HepG2 (cell line): ENCODE measurements at regions not wholly inside any gene's neighbourhood (a gene's known extent, or its start where the extent isn't known, plus 50 kb on each side); places are given as distances from the start of the nearest gene placed in this dataset.

ENCODE experiments used
- EZH2 ChIP-seq: conservative IDR thresholded peaks from 2 replicates; pipeline ENCODE4 v1.6.1; 2012; ENCODE audit warnings: mild to moderate bottlenecking, low read depth, low read length, moderate library complexity
- PCBP2 ChIP-seq: fragments of 200-400 bp; formaldehyde crosslinking; optimal IDR thresholded peaks from 2 replicates; pipeline ENCODE3; 2018; ENCODE audit warnings: low read length, low read depth; ENCODE audit not compliant: poor library complexity, severe bottlenecking
- ZNF138 ChIP-seq: sonication (generic); formaldehyde crosslinking; IDR thresholded peaks from 2 replicates; pipeline ENCODE4 v1.5.0; 2020; ENCODE audit warnings: mild to moderate bottlenecking, low read depth, missing genetic modification reagents
- ZNF18 ChIP-seq: sonication (generic); formaldehyde crosslinking; IDR thresholded peaks from 2 replicates; pipeline ENCODE4 v1.8.0; 2022; ENCODE audit warnings: mild to moderate bottlenecking, missing genetic modification reagents; ENCODE audit not compliant: insufficient replicate concordance
- ZNF570 ChIP-seq: sonication (generic); formaldehyde crosslinking; IDR thresholded peaks from 2 replicates; pipeline ENCODE4 v1.4.0; 2020; ENCODE audit warnings: mild to moderate bottlenecking, missing genetic modification reagents, borderline replicate concordance
- ZNF660 ChIP-seq: sonication (generic); formaldehyde crosslinking; IDR thresholded peaks from 2 replicates; pipeline ENCODE4 v1.5.1; 2020; ENCODE audit warnings: mild to moderate bottlenecking, low read depth, missing genetic modification reagents, borderline replicate concordance
- TF ChIP-seq, protein P1 (sequence below): sonication (generic); formaldehyde crosslinking; IDR thresholded peaks from 2 replicates; pipeline ENCODE4 v1.5.0; 2020; ENCODE audit warnings: mild to moderate bottlenecking, missing genetic modification reagents, moderate library complexity

GRCh38 chr21:27502801-27503200 lies 535.9 kb upstream of the ADAMTS5 start:
- no peak for TF ChIP-seq PCBP2
- no peak for TF ChIP-seq ZNF660
- no peak for TF ChIP-seq ZNF138 (CRISPR knock-in tag)
- TF ChIP-seq, protein P1, sequence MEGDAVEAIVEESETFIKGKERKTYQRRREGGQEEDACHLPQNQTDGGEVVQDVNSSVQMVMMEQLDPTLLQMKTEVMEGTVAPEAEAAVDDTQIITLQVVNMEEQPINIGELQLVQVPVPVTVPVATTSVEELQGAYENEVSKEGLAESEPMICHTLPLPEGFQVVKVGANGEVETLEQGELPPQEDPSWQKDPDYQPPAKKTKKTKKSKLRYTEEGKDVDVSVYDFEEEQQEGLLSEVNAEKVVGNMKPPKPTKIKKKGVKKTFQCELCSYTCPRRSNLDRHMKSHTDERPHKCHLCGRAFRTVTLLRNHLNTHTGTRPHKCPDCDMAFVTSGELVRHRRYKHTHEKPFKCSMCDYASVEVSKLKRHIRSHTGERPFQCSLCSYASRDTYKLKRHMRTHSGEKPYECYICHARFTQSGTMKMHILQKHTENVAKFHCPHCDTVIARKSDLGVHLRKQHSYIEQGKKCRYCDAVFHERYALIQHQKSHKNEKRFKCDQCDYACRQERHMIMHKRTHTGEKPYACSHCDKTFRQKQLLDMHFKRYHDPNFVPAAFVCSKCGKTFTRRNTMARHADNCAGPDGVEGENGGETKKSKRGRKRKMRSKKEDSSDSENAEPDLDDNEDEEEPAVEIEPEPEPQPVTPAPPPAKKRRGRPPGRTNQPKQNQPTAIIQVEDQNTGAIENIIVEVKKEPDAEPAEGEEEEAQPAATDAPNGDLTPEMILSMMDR: no peak
- no peak for TF ChIP-seq ZNF18 (CRISPR knock-in tag)
- TF ChIP-seq EZH2: no peak
- no peak for TF ChIP-seq ZNF570 (CRISPR knock-in tag)
